Right lobe of liver (tissue), 6 donors: ENCODE measurements at regions not wholly inside any gene's neighbourhood (a gene's known extent, or its start where the extent isn't known, plus 50 kb on each side); places are given as distances from the start of the nearest gene placed in this dataset.

Source experiments
- ATAC-seq, 4 donors: fragments of 200-7000 bp; cut with Tn5 transposase; one replicate each; pipeline ENCODE4 v1.9.1; 2020; ENCODE audit warnings: mild to moderate bottlenecking in 4 of 4, moderate library complexity in 4 of 4
- DNase-seq, 3 donors: peaks; one replicate each; pipeline ENCODE4 v3.0.0-alpha.2; 2020
- H3K27ac ChIP-seq, 3 donors: fragments of 200-600 bp; one replicate each; pipeline ENCODE4 v1.8.0; 2022
- H3K27me3 ChIP-seq, 2 donors: fragments of 200-600 bp; one replicate each; pipeline ENCODE4 v1.8.0; 2022
- H3K36me3 ChIP-seq, 4 donors: fragments of 200-600 bp; sonication (generic) in 1 of 4; one replicate each; pipeline versions ENCODE4 v1.5.1 to v1.8.0; 2017 to 2022; ENCODE audit warnings: control low read depth in 1 of 4
- H3K4me1 ChIP-seq, 4 donors: fragments of 200-600 bp; sonication (generic) in 1 of 4; one replicate each; pipeline versions ENCODE4 v1.5.1 to v1.8.0; 2017 to 2022; ENCODE audit warnings: control low read depth in 1 of 4
- H3K4me3 ChIP-seq, 3 donors: fragments of 200-600 bp; one replicate each; pipeline ENCODE4 v1.8.0; 2022
- H3K9me3 ChIP-seq, 4 donors: fragments of 200-600 bp; sonication (generic) in 1 of 4; one replicate each; pipeline versions ENCODE4 v1.5.1 to v1.8.0; 2017 to 2022; ENCODE audit warnings: control low read depth in 1 of 4
- POLR2A ChIP-seq: fragments of 450-650 bp; IDR thresholded peaks from one replicate; pipeline ENCODE4 v1.6.1; 2017; ENCODE audit warnings: antibody characterized with exemption, mild to moderate bottlenecking
- WGBS: methylation state at CpG from one replicate; pipeline ENCODE4 v1.1.6; 2018; ENCODE audit warnings: low coverage, low lambda C conversion rate; ENCODE audit not compliant: insufficient coverage; ENCODE audit errors: missing lambda C conversion rate; 5-methylcytosine and 5-hydroxymethylcytosine counted together
- intact Hi-C, 2 donors: fragments of 100-400 bp; cut with DNase I; formaldehyde crosslinking; loops; one replicate each; pipeline versions ENCODE4 v1.11.2 to v1.14.1; 2022
- TF ChIP-seq, protein P1 (sequence below), 4 donors: fragments of 200-600 bp in 3 of 4; fragments of 450-650 bp in 1 of 4; IDR thresholded peaks; one replicate each; pipeline versions ENCODE4 v1.5.1 to v1.8.0; 2016 to 2022; ENCODE audit warnings: antibody characterized with exemption in 4 of 4, mild to moderate bottlenecking in 2 of 4
- donor health status: DM: no; HTN: yes; CAD: no.
- donor health status: DM: no; HTN: no; CAD: no.
- donor health status: DM: no; HTN: no; CAD: no.
- donor health status: DM: no; HTN: yes; CAD: no.
- donor health status: DM: no; HTN: yes; CAD: no.

DNA sequence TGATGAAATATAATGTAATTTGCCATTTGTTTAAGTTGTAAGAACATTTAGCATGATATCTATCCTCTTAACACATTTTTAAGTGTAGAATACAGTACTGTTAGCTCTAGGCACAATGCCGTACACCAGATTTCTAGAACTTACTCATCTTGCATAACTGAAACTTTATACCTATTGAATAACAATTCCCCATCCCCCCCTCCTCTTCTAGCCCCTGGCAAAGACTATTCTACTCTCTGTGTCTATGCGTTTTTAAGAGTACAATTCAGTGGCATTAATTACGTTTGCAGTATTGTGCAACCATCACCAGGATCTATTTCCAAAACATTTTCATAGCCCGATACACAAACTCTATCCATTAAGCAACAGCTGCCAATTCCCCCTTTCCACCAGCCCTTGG, 261.7 kb downstream of the PLOD2 start:
- TF ChIP-seq, protein P1, sequence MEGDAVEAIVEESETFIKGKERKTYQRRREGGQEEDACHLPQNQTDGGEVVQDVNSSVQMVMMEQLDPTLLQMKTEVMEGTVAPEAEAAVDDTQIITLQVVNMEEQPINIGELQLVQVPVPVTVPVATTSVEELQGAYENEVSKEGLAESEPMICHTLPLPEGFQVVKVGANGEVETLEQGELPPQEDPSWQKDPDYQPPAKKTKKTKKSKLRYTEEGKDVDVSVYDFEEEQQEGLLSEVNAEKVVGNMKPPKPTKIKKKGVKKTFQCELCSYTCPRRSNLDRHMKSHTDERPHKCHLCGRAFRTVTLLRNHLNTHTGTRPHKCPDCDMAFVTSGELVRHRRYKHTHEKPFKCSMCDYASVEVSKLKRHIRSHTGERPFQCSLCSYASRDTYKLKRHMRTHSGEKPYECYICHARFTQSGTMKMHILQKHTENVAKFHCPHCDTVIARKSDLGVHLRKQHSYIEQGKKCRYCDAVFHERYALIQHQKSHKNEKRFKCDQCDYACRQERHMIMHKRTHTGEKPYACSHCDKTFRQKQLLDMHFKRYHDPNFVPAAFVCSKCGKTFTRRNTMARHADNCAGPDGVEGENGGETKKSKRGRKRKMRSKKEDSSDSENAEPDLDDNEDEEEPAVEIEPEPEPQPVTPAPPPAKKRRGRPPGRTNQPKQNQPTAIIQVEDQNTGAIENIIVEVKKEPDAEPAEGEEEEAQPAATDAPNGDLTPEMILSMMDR (IDR thresholded peaks at IDR 0.05): no peak
- TF ChIP-seq POLR2A: no peak
- Histone ChIP-seq H3K36me3 (no peaks in the 10 kb centered on the region), H3K4me3 (no peak overlapping the region), H3K4me1 (no peaks in the 10 kb centered on the region), H3K27me3 (no peaks in the 10 kb centered on the region), H3K9me3 (no peaks in the 10 kb centered on the region), H3K27ac (no peak overlapping the region)
- 52% methylated on average over 4 of the region's 4 CpGs for WGBS
- DNase-seq (no peak), ATAC-seq (no peak)
- intact Hi-C loops: no loop called here

DNA sequence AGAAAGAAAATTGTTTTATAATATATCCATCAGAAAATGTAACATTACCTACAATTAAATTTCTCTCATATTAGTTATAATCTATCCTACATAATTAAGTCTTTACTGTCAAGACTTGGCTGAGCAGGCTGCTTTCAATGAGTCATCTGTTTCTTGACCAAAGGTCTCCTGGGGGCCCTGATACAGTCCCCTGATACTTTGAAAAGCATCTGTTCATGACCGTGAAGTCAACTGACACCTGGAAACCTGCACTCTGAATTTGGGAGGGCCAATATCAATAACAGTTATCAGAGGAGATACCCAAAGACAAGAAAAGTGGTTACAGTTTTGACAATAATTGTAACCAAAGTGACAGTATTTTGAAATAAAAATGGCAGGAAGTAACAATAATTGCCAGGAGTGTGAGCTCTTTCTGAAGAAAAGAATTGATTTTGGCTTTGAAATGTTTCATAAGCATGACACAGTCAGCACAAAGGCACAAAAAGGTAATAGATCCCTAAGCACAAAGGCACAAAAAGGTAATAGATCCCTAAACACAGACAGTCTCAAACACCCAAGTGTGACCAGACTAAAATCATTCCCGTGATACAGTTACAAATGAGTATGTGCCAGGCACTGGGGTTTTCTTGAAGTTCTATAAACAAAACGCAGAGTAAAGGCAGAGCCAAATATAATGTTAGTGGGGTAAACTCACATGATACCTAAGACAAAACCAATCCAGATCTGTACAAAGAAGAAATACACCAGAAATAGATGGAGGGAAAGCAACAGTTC, 260.7 kb downstream of the PLOD2 start:
- ATAC-seq (no peak), DNase-seq (no peak)
- no peak overlapping the region for H3K4me3 ChIP-seq
- no peaks in the 10 kb centered on the region for H3K36me3 ChIP-seq
- intact Hi-C loops: no loop called here
- H3K9me3 ChIP-seq: no peaks in the 10 kb centered on the region
- 41% methylated on average over 3 of the region's 3 CpGs for WGBS
- H3K4me1 ChIP-seq: no peaks in the 10 kb centered on the region
- no peak overlapping the region for H3K27ac ChIP-seq
- no peaks in the 10 kb centered on the region for H3K27me3 ChIP-seq
- TF ChIP-seq, protein P1 (IDR thresholded peaks at IDR 0.05): no peak
- no peak for TF ChIP-seq POLR2A

DNA sequence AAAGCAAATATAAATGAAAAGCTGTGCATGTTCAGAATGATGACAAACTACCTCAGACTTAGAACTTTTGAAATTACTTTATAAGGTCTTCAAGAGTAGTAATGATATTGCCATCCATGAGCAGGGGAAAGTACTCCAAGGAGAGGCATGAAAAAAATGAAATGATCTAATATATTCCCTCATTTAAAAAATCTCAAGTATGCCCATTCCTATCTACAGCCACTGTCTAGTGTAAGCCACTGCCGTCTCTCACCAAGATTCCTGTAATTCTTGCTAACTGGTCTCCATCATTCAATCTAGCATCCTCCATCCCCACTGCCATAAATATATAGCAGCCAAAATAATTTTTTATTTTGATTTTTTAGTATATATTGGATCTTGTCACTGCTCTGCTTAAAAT, 258.8 kb downstream of the PLOD2 start:
- Histone ChIP-seq H3K27ac (no peak overlapping the region), H3K4me1 (no peaks in the 10 kb centered on the region), H3K4me3 (no peak overlapping the region), H3K27me3 (no peaks in the 10 kb centered on the region), H3K36me3 (no peaks in the 10 kb centered on the region), H3K9me3 (no peaks in the 10 kb centered on the region)
- ATAC-seq (no peak), DNase-seq (no peak)
- intact Hi-C loops: no loop called here
- no peak for TF ChIP-seq POLR2A
- TF ChIP-seq, protein P1 (IDR thresholded peaks at IDR 0.05): no peak
- 0% methylated on average over 1 of the region's 1 CpG for WGBS

DNA sequence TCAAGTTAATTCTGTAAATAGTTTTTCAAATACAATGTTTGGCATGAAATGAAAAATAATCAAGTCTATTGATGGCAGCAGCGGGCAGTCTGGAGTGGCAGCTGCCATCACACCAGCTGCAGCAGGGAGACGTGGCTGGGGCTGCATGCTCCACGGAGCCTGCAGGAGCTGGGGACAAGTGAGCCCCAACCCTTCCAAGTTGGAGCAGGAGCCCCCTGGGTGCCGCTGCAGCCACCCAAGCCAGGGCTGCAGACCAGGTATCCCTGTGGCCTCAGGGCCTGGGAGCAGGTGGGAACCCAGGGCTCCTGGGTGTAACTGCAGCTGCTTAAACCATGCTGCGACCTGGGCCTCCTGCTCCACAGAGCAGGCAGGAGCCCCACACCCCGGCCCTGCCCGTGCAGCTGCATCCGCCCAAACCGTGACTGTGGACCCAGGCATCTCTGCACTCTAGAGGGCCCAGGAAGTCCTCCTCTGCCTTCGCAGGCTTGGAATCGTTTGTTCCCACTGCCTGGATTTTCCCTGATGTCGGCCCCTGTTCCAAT, 257.4 kb downstream of the PLOD2 start:
- no CpG with 5 or more reads among the region's 12 CpGs for WGBS
- DNase-seq (peak in 1 of 3 donors; percentile 48), ATAC-seq (peak in 1 of 4 donors; percentile 41)

More for the DNA sequence above, 257.4 kb downstream of the PLOD2 start:
- no peaks in the 10 kb centered on the region for H3K36me3 ChIP-seq
- H3K9me3 ChIP-seq: no peaks in the 10 kb centered on the region
- H3K27ac ChIP-seq: no peak overlapping the region
- no peaks in the 10 kb centered on the region for H3K4me1 ChIP-seq
- no peaks in the 10 kb centered on the region for H3K27me3 ChIP-seq
- intact Hi-C loops: no loop called here
- H3K4me3 ChIP-seq: no peak overlapping the region
- TF ChIP-seq POLR2A: no peak
- TF ChIP-seq, protein P1 (IDR thresholded peaks at IDR 0.05): no peak
